Caki2 (cell line): ENCODE measurements at regions not wholly inside any gene's neighbourhood (a gene's known extent, or its start where the extent isn't known, plus 50 kb on each side); places are given as distances from the start of the nearest gene placed in this dataset.
"Not testable (repeated sequence)": the region's sequence is repeated elsewhere in the genome, so short reads cannot be mapped to it uniquely, and the experiment has no call there.

Experiments
- DNase-seq: peaks from one replicate; pipeline ENCODE4 v3.0.0-alpha.2; 2015; ENCODE audit warnings: low read depth
- in situ Hi-C: cut with HindIII; loops from 2 replicates; pipeline ENCODE4 v1.10.0; 2016; ENCODE audit warnings: low sequenced_read_pairs, low pct_unique_long_range_greater_than_20kb, mixed read lengths

- no peak for DNase-seq
- in situ Hi-C loops: no loop called here
Measured at GRCh38 chr5:154603485-154603884, 125.5 kb upstream of the HAND1 start.

- no peak for DNase-seq
- in situ Hi-C loops: no loop called here
Measured at GRCh38 chr5:154603011-154603410, 125.0 kb upstream of the HAND1 start.

- in situ Hi-C loops: no loop called here
- no peak for DNase-seq
Measured at GRCh38 chr5:154601014-154601413, 123.0 kb upstream of the HAND1 start.

GRCh38 chr5:154598021-154598420 lies 120.0 kb upstream of the HAND1 start:
- DNase-seq: no peak
- in situ Hi-C loops: no loop called here

GRCh38 chr5:154596844-154597243 lies 118.8 kb upstream of the HAND1 start:
- DNase-seq, in situ Hi-C loops: not testable (repeated sequence)

- in situ Hi-C loops: no loop called here
- DNase-seq: no peak
Measured at GRCh38 chr5:154595662-154596061, 117.6 kb upstream of the HAND1 start.

GRCh38 chr5:154593796-154594195 lies 115.8 kb upstream of the HAND1 start:
- in situ Hi-C loops: no loop called here
- no peak for DNase-seq

- DNase-seq: no peak
- in situ Hi-C loops: no loop called here
Measured at GRCh38 chr5:154593071-154593470, 115.0 kb upstream of the HAND1 start.

- in situ Hi-C loops: no loop called here
- DNase-seq: no peak
Measured at GRCh38 chr5:154590093-154590724, 112.2 kb upstream of the HAND1 start.

GRCh38 chr5:154589511-154589910 lies 111.5 kb upstream of the HAND1 start:
- in situ Hi-C loops: no loop called here
- no peak for DNase-seq

- in situ Hi-C loops: not testable (repeated sequence)
Measured at GRCh38 chr5:154588833-154589425, 110.9 kb upstream of the HAND1 start.

GRCh38 chr5:154588091-154588774 lies 110.2 kb upstream of the HAND1 start:
- in situ Hi-C loops: no loop called here
- DNase-seq: no peak

More at GRCh38 chr5:154588833-154589425, 110.9 kb upstream of the HAND1 start:
- DNase-seq: not testable (repeated sequence)

- DNase-seq: no peak
- in situ Hi-C loops: no loop called here
Measured at GRCh38 chr5:154587123-154588026, 109.3 kb upstream of the HAND1 start.

GRCh38 chr5:154583671-154584177 lies 105.7 kb upstream of the HAND1 start:
- no peak for DNase-seq
- in situ Hi-C loops: no loop called here

- in situ Hi-C loops: no loop called here
- DNase-seq: no peak
Measured at GRCh38 chr5:154580422-154580821, 102.4 kb upstream of the HAND1 start.

- in situ Hi-C loops: no loop called here
- DNase-seq: no peak
Measured at GRCh38 chr5:154577416-154577815, 99.4 kb upstream of the HAND1 start.

GRCh38 chr5:154576429-154576806 lies 98.4 kb upstream of the HAND1 start:
- in situ Hi-C loops: no loop called here
- DNase-seq: no peak

- in situ Hi-C loops: no loop called here
- DNase-seq: no peak
Measured at GRCh38 chr5:154575546-154576428, 97.8 kb upstream of the HAND1 start.
